Aorta (tissue), 5 donors: ENCODE measurements at regions not wholly inside any gene's neighbourhood (a gene's known extent, or its start where the extent isn't known, plus 50 kb on each side); places are given as distances from the start of the nearest gene placed in this dataset.

Experiments
- ATAC-seq: fragments of 200-7000 bp; cut with Tn5 transposase; one replicate; pipeline ENCODE4 v1.9.1; 2022; ENCODE audit warnings: moderate library complexity; ENCODE audit not compliant: low FRiP score
- DNase-seq, 2 donors: peaks; one replicate each; pipeline ENCODE4 v3.0.0-alpha.2; 2020
- H3K27ac ChIP-seq, 2 donors: one replicate each; pipeline ENCODE4 v1.5.1; 2013; ENCODE audit warnings: low read length in 2 of 2, mild to moderate bottlenecking in 2 of 2, moderate library complexity in 2 of 2, control low read depth in 1 of 2, inconsistent platforms in 1 of 2, low read depth in 1 of 2
- H3K27me3 ChIP-seq, 2 donors: one replicate each; pipeline ENCODE4 v1.6.1; 2013; ENCODE audit warnings: control low read depth in 1 of 2, low read length in 1 of 2, mild to moderate bottlenecking in 1 of 2, moderate library complexity in 1 of 2; ENCODE audit not compliant: insufficient read depth in 2 of 2, control insufficient read depth in 1 of 2
- H3K36me3 ChIP-seq, 2 donors: one replicate each; pipeline ENCODE4 v1.6.1; 2013; ENCODE audit warnings: control low read depth in 1 of 2, low read length in 1 of 2, mild to moderate bottlenecking in 1 of 2; ENCODE audit not compliant: insufficient read depth in 2 of 2, control insufficient read depth in 1 of 2
- H3K4me1 ChIP-seq, 2 donors: one replicate each; pipeline ENCODE4 v1.6.1; 2013; ENCODE audit warnings: low read length in 2 of 2, control low read depth in 1 of 2, mild to moderate bottlenecking in 1 of 2, moderate library complexity in 1 of 2; ENCODE audit not compliant: insufficient read depth in 2 of 2, control insufficient read depth in 1 of 2
- H3K4me3 ChIP-seq, 2 donors: one replicate each; pipeline ENCODE4 v1.5.1; 2013; ENCODE audit warnings: low read length in 2 of 2, control low read depth in 1 of 2, mild to moderate bottlenecking in 1 of 2
- H3K9me3 ChIP-seq: one replicate; pipeline ENCODE4 v1.6.1; 2013; ENCODE audit warnings: mild to moderate bottlenecking, low read length; ENCODE audit not compliant: control insufficient read depth
- WGBS, 2 donors: extraction: QIAGEN DNeasy Blood & Tissue Kit; methylation state at CpG; one replicate each; pipeline ENCODE4 v1.1.7; 2013; 5-methylcytosine and 5-hydroxymethylcytosine counted together
- intact Hi-C, 2 donors: fragments of 100-400 bp; cut with DNase I; formaldehyde crosslinking; loops; one replicate each; pipeline versions ENCODE4 v1.14.2 to v1.15.0; 2022
- donor health status: healthy with polysubstance abuse.
- donor health status: Bipolar disorder and iron deficiency.
- donor health status: DM: no; HTN: no; CAD: no.
- donor health status: DM: no; HTN: no; CAD: no.
- donor health status: DM: yes; HTN: yes; CAD: no.

DNA sequence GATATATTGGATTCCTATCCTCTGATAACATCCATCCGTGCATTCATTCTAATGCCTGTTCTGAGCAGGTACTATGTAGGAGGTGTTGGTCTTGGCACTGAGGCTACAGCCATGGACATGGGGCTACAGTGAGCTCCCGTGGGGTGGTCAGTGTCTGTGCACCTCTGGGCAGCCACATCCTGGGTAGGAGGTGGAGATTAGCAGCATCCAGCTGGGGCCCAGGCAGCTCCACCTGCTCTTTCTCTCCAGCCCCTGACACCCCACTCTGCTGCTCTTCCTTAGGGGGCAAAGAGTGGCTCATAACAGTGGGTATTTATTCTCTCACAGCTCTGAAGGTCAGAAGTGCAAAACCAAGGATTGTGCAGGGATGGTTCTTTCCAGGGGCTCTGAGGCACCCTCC lies 292.0 kb upstream of the SFSWAP start:
- DNase-seq = no peak
- 70 to 73% methylated on average over 2 of the region's 2 CpGs for WGBS, 2 donors
- Histone ChIP-seq H3K36me3 (no peaks in the 10 kb centered on the region), H3K27ac (no peak overlapping the region), H3K27me3 (no peaks in the 10 kb centered on the region), H3K9me3 (peaks cover 2% of the 10 kb centered on the region), H3K4me1 (no peaks in the 10 kb centered on the region), H3K4me3 (no peak overlapping the region)
- ATAC-seq = no peak
- intact Hi-C loops = no loop called here

DNA sequence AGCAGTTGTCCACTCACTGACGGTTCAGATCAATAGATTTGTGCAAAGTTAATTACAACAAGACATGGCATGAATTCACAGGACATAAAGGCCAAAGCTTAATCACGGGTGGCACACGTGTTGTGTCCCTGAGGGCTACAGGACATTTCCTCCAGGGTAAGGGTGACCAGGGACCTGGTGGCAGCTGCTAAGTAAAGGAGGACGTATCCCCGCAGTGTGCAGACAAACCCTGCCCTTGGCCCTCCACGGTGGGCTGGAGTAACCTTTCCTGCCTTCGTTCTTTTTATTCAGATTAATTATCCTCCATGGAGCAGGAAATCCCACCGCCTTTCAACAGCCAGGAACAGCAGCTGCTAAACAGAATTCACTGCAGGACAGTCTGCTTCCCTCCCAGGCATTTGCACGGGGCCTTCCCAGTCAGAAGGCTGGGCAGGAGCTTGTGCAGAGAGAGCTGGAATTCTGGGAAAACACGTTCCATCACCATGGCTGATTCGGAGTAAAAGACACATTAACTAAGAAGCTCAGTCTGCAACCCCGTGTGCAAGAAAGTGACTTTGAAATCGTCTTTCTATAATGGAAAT lies 289.9 kb upstream of the SFSWAP start:
- Histone ChIP-seq H3K27me3 (no peaks in the 10 kb centered on the region), H3K36me3 (no peaks in the 10 kb centered on the region), H3K27ac (no peak overlapping the region), H3K4me3 (no peak overlapping the region), H3K4me1 (no peaks in the 10 kb centered on the region), H3K9me3 (peaks cover 2% of the 10 kb centered on the region)
- ATAC-seq = no peak
- intact Hi-C loops = no loop called here
- 33 to 37% methylated on average over 13 of the region's 13 CpGs for WGBS, 2 donors
- no peak for DNase-seq

DNA sequence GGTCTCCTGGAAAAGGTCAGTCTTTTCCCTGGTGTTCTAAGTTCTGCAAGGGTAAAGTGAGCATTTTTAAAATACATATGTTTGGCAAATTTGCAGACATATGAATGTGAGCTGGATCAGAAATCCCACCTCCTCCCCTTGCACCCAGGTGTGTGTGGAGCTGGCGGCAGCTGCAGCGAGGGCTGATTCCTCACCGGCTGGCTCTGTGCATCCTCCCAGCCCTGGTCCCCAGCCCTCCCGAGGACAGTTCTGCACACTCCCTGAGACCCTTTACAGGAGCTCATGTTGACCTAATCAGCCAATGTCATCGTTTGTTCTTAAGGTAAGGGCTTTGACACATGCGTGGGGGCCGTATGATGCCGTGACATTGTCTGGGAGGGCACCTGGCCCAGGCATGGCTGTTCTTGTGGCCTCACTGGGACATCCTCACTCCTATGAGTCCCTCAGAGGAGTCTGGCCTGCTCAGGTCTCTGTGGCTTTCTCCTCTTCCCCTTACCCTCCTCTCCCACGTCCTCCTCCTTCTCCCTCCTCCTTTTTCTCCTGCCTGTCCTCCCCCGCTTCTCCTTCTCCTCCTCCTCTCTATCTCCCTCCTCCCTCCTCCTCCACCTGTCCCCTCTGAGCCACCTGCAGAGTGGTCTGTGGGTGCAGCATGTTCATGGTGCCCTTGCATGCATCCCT lies 289.2 kb upstream of the SFSWAP start:
- Histone ChIP-seq H3K9me3 (peaks cover 2% of the 10 kb centered on the region), H3K4me1 (no peaks in the 10 kb centered on the region), H3K27me3 (no peaks in the 10 kb centered on the region), H3K36me3 (no peaks in the 10 kb centered on the region), H3K4me3 (no peak overlapping the region), H3K27ac (no peak overlapping the region)
- peak in 1 of 2 donors; percentile 26 for DNase-seq
- intact Hi-C loops = no loop called here
- ATAC-seq = no peak
- 74 to 75% methylated on average over 10 of the region's 10 CpGs for WGBS, 2 donors

DNA sequence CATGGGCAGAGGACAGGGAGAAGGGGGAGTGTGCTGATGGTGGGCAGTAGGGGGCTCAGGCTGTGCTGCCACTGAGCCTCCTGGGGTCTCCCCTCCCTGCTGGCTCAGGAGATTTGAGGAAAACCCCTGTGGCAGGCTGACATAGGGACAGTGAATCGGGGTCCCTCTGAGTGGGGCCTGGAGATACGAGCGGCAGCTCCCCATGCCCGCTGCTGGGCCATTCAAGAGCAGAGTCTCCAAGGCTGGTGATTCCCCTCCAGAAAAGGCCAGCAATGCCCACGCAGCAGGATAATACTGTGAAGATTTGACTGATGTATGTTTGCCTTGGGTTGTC lies 288.7 kb upstream of the SFSWAP start:
- no peak for ATAC-seq
- intact Hi-C loops = no loop called here
- H3K4me1 ChIP-seq = no peaks in the 10 kb centered on the region

DNA sequence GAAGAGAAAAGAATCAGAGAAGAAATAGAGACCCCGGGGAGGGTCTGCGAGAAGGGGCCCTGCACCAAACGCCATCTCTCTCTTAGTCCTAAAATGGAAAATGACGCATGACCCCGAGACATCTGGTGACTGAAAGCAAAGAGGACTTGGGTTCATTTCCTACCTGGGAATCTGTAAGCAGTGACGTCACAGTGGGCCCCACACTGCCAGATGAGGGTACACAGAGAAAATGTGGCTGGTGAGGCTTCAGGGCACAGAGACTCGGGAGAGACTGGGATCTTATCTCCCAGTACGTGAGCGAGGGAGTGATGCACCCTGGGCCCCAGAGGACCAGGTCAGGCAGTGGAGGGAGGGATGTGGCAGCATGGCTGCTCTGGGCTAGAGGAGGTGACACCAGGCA lies 288.1 kb upstream of the SFSWAP start:
- H3K9me3 ChIP-seq = peaks cover 2% of the 10 kb centered on the region
- WGBS, 2 donors = 41 to 46% methylated on average over 9 of the region's 9 CpGs
- intact Hi-C loops = no loop called here
- H3K27me3 ChIP-seq = no peaks in the 10 kb centered on the region
- no peak overlapping the region for H3K4me3 ChIP-seq
- DNase-seq = no peak
- ATAC-seq = no peak
- no peaks in the 10 kb centered on the region for H3K36me3 ChIP-seq
- no peaks in the 10 kb centered on the region for H3K4me1 ChIP-seq
- H3K27ac ChIP-seq = no peak overlapping the region

More for the DNA sequence above, 288.7 kb upstream of the SFSWAP start:
- Histone ChIP-seq H3K36me3 (no peaks in the 10 kb centered on the region), H3K27me3 (no peaks in the 10 kb centered on the region), H3K27ac (no peak overlapping the region), H3K4me3 (no peak overlapping the region), H3K9me3 (peaks cover 2% of the 10 kb centered on the region)
- DNase-seq = peak in 1 of 2 donors; percentile 54
- WGBS, 2 donors = 55 to 57% methylated on average over 5 of the region's 5 CpGs

DNA sequence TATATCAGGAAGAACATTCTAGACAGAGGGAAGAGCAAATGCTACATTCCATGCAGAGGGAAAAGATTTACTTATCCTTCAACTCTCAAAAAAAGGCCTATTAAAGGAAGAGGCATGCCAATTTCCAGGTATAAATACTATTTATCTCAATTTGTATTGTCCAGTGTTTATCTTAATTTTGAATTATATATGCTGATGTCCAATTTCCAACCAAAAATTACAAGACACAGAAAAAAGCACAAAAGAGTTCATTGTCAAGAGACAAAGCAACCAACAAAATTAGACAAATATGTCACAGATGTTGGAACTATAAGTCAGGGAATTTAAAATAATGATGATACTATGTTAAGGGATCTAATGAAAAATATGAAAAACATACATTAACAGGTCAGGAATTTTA lies 286.6 kb upstream of the SFSWAP start:
- no peaks in the 10 kb centered on the region for H3K4me1 ChIP-seq
- intact Hi-C loops = no loop called here

DNA sequence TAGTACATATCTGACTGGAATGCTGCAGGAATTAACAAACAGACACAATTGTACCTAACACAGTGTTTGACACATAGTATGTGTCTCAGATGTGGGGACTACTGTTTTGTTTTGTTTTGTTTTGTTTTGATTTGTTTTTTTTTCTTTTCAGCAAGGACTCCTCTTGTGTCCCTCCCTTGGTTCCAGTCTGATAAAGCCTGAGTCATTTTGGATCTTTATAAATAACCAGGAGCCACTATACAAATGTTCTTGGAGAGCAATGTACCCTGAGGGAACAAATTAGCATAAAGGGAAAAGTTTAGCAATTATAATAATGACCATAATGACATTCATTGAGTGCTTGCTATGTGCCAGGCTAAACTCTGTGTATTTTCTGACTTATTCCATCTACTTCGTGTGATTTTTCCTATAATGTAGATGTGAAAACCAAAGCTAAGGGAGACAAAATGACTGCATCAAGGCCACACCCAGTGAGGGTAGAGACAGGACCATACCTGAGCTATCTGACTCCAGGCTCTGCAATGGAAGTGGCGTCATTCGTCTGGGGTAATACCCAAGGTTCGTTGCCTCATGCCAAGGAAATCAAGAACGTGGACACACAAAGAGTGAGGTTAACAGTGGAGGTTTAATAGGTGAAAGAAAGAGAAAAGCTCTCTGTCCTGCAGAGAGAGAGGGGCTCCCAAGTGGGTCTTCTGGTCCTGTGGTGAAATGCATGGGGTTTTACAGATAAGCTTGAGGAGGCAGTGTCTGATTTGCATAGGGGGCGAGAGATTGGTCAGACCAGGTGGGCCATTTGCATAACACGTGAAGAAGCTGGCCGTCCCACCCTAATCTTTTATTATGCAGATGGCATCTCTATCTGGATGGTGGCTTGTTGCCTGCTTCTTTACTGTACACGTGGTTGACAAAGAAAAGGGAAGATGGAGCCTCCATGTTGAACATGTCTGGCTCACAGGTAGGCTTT lies 285.5 kb upstream of the SFSWAP start:
- ATAC-seq (no peak), DNase-seq (no peak)
- Histone ChIP-seq H3K27ac (no peak overlapping the region), H3K4me3 (no peak overlapping the region), H3K9me3 (peaks cover 4% of the 10 kb centered on the region), H3K36me3 (no peaks in the 10 kb centered on the region), H3K4me1 (no peaks in the 10 kb centered on the region), H3K27me3 (no peaks in the 10 kb centered on the region)
- 78 to 82% methylated on average over 9 of the region's 9 CpGs for WGBS, 2 donors
- intact Hi-C loops = no loop called here

More for the DNA sequence above, 286.6 kb upstream of the SFSWAP start:
- no peak overlapping the region for H3K4me3 ChIP-seq
- H3K27me3 ChIP-seq = no peaks in the 10 kb centered on the region
- DNase-seq (no peak), ATAC-seq (no peak)
- H3K36me3 ChIP-seq = no peaks in the 10 kb centered on the region
- H3K9me3 ChIP-seq = peaks cover 2% of the 10 kb centered on the region
- no peak overlapping the region for H3K27ac ChIP-seq

DNA sequence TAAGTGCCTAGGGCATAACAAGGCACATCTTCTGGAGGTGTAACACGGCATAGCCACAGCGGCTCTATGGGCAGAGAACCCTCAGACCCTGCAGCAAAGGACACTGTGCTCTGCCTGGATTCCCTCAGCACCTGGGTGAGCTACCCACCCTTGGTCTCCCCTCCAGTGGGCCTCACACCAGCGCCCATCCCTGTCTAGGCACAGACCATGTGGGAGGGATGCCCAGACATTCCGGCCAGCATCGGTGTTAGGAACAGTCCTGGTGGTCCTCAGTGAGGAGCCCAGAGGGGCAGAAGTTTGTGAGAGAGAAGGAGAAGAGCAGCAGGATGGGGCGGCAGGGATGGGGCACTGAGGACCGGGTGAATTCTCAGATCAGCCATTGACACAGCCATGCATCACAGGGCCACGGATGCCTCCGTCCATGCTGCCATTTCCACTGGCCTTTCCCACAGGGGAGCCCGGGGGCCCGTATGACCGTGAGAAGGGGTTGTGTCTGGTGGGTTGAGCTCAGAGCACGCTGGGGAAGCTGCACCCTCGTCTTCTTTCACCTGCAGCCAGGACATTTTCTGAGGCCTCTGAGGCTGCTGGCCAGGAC lies 282.7 kb upstream of the SFSWAP start:
- no peaks in the 10 kb centered on the region for H3K36me3 ChIP-seq
- intact Hi-C loops = no loop called here
- H3K4me3 ChIP-seq = no peak overlapping the region
- H3K27me3 ChIP-seq = no peaks in the 10 kb centered on the region
- H3K9me3 ChIP-seq = peaks cover 8% of the 10 kb centered on the region
- H3K4me1 ChIP-seq = no peaks in the 10 kb centered on the region
- DNase-seq = no peak
- H3K27ac ChIP-seq = no peak overlapping the region
- ATAC-seq = no peak
- WGBS, 2 donors = 66 to 70% methylated on average over 14 of the region's 14 CpGs
